ENCODE measurements at regions not wholly inside any gene's neighbourhood (a gene's known extent, or its start where the extent isn't known, plus 50 kb on each side); places are given as distances from the start of the nearest gene placed in this dataset.

DNA sequence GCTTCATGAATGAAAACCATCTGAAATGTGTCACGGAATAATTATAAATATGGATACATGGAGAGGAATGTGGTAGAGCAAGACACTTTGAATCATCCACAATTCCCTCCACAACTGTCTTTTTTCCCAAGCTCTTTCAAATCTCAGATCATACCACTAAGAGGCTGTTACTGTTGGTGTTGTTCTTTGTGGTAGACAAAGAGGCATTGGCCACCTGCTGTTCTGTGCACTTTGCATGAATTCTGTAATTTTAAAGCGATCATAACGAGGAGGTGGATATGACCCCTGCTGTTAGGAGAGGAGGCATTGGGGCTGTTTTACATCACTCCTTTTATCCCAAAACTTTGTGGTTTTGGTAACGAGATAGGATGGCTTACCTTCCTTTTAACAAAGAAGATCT lies 141.2 kb upstream of the KLF6 start:
- Histone ChIP-seq H3K4me1 (ENCODE audit: control insufficient read depth, insufficient read depth, low read length) (no peaks in the 10 kb centered on the region), H3K27ac (ENCODE audit: extremely low read depth, low read depth, low read length) (no peak overlapping the region), H3K9me3 (ENCODE audit: control insufficient read depth, insufficient read depth, low read depth, low read length) (no peaks in the 10 kb centered on the region), H3K4me3 (ENCODE audit: low read depth, low read length) (no peak overlapping the region), H3K36me3 (ENCODE audit: control insufficient read depth in 2 of 2, insufficient read depth in 1 of 2, low read length in 2 of 2) (no peaks in the 10 kb centered on the region)
- TF ChIP-seq SP7 (tag by site-specific recombination; IDR thresholded peaks at IDR 0.05) (0 out of 2 replicates have a peak, but pooled peaks have one; percentile 33), ZNF391 (tag by site-specific recombination; IDR thresholded peaks at IDR 0.05; ENCODE audit: borderline replicate concordance, low read depth) (no peak)
- TF ChIP-seq, protein P1, sequence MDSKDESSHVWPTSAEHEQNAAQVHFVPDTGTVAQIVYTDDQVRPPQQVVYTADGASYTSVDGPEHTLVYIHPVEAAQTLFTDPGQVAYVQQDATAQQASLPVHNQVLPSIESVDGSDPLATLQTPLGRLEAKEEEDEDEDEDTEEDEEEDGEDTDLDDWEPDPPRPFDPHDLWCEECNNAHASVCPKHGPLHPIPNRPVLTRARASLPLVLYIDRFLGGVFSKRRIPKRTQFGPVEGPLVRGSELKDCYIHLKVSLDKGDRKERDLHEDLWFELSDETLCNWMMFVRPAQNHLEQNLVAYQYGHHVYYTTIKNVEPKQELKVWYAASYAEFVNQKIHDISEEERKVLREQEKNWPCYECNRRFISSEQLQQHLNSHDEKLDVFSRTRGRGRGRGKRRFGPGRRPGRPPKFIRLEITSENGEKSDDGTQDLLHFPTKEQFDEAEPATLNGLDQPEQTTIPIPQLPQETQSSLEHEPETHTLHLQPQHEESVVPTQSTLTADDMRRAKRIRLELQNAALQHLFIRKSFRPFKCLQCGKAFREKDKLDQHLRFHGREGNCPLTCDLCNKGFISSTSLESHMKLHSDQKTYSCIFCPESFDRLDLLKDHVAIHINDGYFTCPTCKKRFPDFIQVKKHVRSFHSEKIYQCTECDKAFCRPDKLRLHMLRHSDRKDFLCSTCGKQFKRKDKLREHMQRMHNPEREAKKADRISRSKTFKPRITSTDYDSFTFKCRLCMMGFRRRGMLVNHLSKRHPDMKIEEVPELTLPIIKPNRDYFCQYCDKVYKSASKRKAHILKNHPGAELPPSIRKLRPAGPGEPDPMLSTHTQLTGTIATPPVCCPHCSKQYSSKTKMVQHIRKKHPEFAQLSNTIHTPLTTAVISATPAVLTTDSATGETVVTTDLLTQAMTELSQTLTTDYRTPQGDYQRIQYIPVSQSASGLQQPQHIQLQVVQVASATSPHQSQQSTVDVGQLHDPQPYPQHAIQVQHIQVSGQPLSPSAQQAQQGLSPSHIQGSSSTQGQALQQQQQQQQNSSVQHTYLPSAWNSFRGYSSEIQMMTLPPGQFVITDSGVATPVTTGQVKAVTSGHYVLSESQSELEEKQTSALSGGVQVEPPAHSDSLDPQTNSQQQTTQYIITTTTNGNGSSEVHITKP (tag by site-specific recombination; IDR thresholded peaks at IDR 0.05), result peak; percentile 40; the same call in 1 of the 2 replicates
- ChIA-PET POLR2A (no interaction called here), CTCF (interaction anchor here (0.6 kb wide), 1 partner anchor 864 kb away, joined by 4 read pairs; no protein-coding TSS in a partner anchor)

- H3K9me3 ChIP-seq (ENCODE audit: control insufficient read depth, insufficient read depth, low read depth, low read length), result no peaks in the 10 kb centered on the region
- no peaks in the 10 kb centered on the region for H3K36me3 ChIP-seq (ENCODE audit: control insufficient read depth in 2 of 2, insufficient read depth in 1 of 2, low read length in 2 of 2)
- no peaks in the 10 kb centered on the region for H3K4me1 ChIP-seq (ENCODE audit: control insufficient read depth, insufficient read depth, low read length)
- no peak overlapping the region for H3K4me3 ChIP-seq (ENCODE audit: low read depth, low read length)
- CTCF ChIA-PET, result interaction anchor here (0.6 kb wide), 1 partner anchor 39 kb away, joined by 3 read pairs; no protein-coding TSS in a partner anchor
- no peak for TF ChIP-seq IKZF3 (tag by site-specific recombination; IDR thresholded peaks at IDR 0.05)
- no peak for TF ChIP-seq ZNF10 (tag by site-specific recombination; IDR thresholded peaks at IDR 0.05)
- no peak for TF ChIP-seq ZNF155 (tag by site-specific recombination; IDR thresholded peaks at IDR 0.05)
- TF ChIP-seq, protein P2, sequence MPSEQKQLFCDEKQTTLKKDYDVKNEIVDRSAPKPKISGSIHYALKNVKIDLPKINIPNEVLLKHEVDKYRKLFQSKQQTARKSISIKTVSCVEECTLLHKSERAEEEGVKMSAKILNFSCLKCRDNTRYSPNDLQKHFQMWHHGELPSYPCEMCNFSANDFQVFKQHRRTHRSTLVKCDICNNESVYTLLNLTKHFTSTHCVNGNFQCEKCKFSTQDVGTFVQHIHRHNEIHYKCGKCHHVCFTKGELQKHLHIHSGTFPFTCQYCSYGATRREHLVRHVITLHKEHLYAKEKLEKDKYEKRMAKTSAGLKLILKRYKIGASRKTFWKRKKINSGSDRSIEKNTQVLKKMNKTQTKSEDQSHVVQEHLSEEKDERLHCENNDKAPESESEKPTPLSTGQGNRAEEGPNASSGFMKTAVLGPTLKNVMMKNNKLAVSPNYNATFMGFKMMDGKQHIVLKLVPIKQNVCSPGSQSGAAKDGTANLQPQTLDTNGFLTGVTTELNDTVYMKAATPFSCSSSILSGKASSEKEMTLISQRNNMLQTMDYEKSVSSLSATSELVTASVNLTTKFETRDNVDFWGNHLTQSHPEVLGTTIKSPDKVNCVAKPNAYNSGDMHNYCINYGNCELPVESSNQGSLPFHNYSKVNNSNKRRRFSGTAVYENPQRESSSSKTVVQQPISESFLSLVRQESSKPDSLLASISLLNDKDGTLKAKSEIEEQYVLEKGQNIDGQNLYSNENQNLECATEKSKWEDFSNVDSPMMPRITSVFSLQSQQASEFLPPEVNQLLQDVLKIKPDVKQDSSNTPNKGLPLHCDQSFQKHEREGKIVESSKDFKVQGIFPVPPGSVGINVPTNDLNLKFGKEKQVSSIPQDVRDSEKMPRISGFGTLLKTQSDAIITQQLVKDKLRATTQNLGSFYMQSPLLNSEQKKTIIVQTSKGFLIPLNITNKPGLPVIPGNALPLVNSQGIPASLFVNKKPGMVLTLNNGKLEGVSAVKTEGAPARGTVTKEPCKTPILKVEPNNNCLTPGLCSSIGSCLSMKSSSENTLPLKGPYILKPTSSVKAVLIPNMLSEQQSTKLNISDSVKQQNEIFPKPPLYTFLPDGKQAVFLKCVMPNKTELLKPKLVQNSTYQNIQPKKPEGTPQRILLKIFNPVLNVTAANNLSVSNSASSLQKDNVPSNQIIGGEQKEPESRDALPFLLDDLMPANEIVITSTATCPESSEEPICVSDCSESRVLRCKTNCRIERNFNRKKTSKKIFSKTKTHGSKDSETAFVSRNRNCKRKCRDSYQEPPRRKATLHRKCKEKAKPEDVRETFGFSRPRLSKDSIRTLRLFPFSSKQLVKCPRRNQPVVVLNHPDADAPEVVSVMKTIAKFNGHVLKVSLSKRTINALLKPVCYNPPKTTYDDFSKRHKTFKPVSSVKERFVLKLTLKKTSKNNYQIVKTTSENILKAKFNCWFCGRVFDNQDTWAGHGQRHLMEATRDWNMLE (tag by site-specific recombination; conservative IDR thresholded peaks at IDR 0.05; ENCODE audit: low read depth), result no peak
- TF ChIP-seq ZXDB (tag by site-specific recombination; IDR thresholded peaks at IDR 0.05), result no peak
- no peak for TF ChIP-seq KLF17 (tag by site-specific recombination; IDR thresholded peaks at IDR 0.05)
- H3K27ac ChIP-seq (ENCODE audit: extremely low read depth, low read depth, low read length), result no peak overlapping the region
- POLR2A ChIA-PET, result no interaction called here
Observed at GRCh38 chr10:3925184-3925583, 140.2 kb upstream of the KLF6 start.

- Histone ChIP-seq H3K27ac (ENCODE audit: extremely low read depth, low read depth, low read length) (no peak overlapping the region), H3K4me1 (ENCODE audit: control insufficient read depth, insufficient read depth, low read length) (no peaks in the 10 kb centered on the region), H3K9me3 (ENCODE audit: control insufficient read depth, insufficient read depth, low read depth, low read length) (no peaks in the 10 kb centered on the region), H3K4me3 (ENCODE audit: low read depth, low read length) (no peak overlapping the region), H3K36me3 (ENCODE audit: control insufficient read depth in 2 of 2, insufficient read depth in 1 of 2, low read length in 2 of 2) (no peaks in the 10 kb centered on the region)
- ChIA-PET CTCF (interaction anchor here (0.7 kb wide), 1 partner anchor 36 kb away, joined by 3 read pairs; no protein-coding TSS in a partner anchor), POLR2A (interaction anchor here (0.5 to 2.1 kb wide), 2 partner anchors 114 to 139 kb away, joined by 5 to 8 read pairs; partner anchors contain the start of gene KLF6)
- TF ChIP-seq ZSCAN30 (tag by site-specific recombination; IDR thresholded peaks at IDR 0.05) (no peak), ZNF513 (tag by site-specific recombination; IDR thresholded peaks at IDR 0.05) (no peak), ZNF391 (tag by site-specific recombination; IDR thresholded peaks at IDR 0.05; ENCODE audit: borderline replicate concordance, low read depth) (no peak), ZNF174 (tag by site-specific recombination; IDR thresholded peaks at IDR 0.05) (no peak), ZNF664 (tag by site-specific recombination; IDR thresholded peaks at IDR 0.05) (no peak), TRIM28 (IDR thresholded peaks at IDR 0.05; ENCODE audit: borderline replicate concordance, low read length) (no peak), OVOL3 (tag by site-specific recombination; IDR thresholded peaks at IDR 0.05) (no peak)
- TF ChIP-seq, protein P1 (tag by site-specific recombination; IDR thresholded peaks at IDR 0.05), result 0 out of 2 replicates have a peak, but pooled peaks have one; percentile 19
Observed at GRCh38 chr10:3924344-3924743, 139.3 kb upstream of the KLF6 start.
